ENCODE measurements at regions not wholly inside any gene's neighbourhood (a gene's known extent, or its start where the extent isn't known, plus 50 kb on each side); places are given as distances from the start of the nearest gene placed in this dataset.
"Not testable (repeated sequence)": the region's sequence is repeated elsewhere in the genome, so short reads cannot be mapped to it uniquely, and the experiment has no call there.

DNA sequence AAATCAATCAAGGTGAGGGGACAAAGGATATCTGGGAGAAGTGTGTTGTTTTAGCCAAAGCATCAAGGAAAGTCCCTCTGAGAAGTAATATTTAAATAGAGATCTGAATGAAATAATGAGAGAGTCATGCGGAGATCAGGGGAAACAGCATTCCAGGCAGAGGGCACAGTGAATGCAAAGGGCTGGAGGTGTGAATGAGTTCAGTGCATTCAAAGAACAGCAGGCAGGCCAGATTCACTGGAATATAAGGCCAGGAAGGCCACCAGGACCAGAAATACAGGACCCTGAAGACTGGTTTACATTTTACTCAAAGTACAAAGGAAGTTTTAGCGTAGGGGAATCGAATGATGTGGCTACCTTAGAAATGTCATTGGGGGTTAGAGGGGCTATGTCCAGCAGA, 436.2 kb upstream of the TMEM132C start:
- H3K9me3 Mint-ChIP-seq (ENCODE audit: unreplicated experiment), result no peaks in the 10 kb centered on the region
- H3K4me1 Mint-ChIP-seq (ENCODE audit: unreplicated experiment), result no peaks in the 10 kb centered on the region
- H3K27ac Mint-ChIP-seq (ENCODE audit: unreplicated experiment), result no peak overlapping the region
- TF ChIP-seq, protein P1, sequence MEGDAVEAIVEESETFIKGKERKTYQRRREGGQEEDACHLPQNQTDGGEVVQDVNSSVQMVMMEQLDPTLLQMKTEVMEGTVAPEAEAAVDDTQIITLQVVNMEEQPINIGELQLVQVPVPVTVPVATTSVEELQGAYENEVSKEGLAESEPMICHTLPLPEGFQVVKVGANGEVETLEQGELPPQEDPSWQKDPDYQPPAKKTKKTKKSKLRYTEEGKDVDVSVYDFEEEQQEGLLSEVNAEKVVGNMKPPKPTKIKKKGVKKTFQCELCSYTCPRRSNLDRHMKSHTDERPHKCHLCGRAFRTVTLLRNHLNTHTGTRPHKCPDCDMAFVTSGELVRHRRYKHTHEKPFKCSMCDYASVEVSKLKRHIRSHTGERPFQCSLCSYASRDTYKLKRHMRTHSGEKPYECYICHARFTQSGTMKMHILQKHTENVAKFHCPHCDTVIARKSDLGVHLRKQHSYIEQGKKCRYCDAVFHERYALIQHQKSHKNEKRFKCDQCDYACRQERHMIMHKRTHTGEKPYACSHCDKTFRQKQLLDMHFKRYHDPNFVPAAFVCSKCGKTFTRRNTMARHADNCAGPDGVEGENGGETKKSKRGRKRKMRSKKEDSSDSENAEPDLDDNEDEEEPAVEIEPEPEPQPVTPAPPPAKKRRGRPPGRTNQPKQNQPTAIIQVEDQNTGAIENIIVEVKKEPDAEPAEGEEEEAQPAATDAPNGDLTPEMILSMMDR (IDR thresholded peaks at IDR 0.05), result no peak
- no peaks in the 10 kb centered on the region for H3K36me3 Mint-ChIP-seq (ENCODE audit: unreplicated experiment)
- peaks cover 4% of the 10 kb centered on the region for H3K27me3 Mint-ChIP-seq (ENCODE audit: unreplicated experiment)
- DNase-seq (ENCODE audit: extremely low spot score, unreplicated experiment), result no peak
- no peak overlapping the region for H3K4me3 Mint-ChIP-seq (ENCODE audit: unreplicated experiment)

DNA sequence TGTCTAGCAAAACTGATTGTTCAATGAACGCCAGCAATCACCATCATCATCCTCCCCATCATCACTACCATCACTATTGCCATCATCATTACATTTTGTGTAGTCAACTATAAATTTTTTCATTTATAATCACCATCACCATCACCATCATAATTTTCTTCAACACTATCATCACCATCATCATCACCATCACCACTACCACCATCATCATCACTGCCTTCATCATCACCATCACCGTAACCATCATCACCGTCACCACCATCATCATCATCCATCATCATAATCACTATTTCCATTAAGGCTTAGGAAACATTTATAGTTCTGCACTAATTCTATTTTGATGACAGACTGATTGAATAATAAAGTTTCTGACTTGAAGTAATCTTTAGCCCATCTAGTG, 434.8 kb upstream of the TMEM132C start:
- H3K27ac Mint-ChIP-seq (ENCODE audit: unreplicated experiment), result no peak overlapping the region
- H3K4me3 Mint-ChIP-seq (ENCODE audit: unreplicated experiment), result no peak overlapping the region
- TF ChIP-seq, protein P1 (IDR thresholded peaks at IDR 0.05), result no peak

DNA sequence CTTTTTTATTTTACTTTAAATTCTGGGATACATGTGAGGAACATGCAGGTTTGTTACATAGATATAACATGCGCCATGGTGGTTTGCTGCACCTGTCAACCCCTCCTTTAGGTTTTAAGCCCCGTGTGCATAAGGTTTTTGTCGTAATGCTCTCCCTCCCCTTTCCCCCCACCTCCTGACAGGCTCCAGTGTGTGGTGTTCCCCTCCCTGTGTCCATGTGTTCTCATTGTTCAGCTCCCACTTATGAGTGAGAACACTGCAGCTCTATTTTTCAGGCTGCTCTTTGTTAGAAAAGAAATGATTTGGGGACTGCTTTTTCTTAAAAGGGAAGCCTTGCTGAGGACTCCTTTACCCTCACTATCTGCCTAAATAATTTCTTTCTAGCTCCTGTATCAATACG, 430.2 kb upstream of the TMEM132C start:
- H3K9me3 Mint-ChIP-seq (ENCODE audit: unreplicated experiment); H3K27me3 Mint-ChIP-seq (ENCODE audit: unreplicated experiment); H3K36me3 Mint-ChIP-seq (ENCODE audit: unreplicated experiment); DNase-seq (ENCODE audit: extremely low spot score, unreplicated experiment); H3K27ac Mint-ChIP-seq (ENCODE audit: unreplicated experiment); H3K4me1 Mint-ChIP-seq (ENCODE audit: unreplicated experiment); H3K4me3 Mint-ChIP-seq (ENCODE audit: unreplicated experiment): not testable (repeated sequence)

More for the DNA sequence above, 434.8 kb upstream of the TMEM132C start:
- H3K9me3 Mint-ChIP-seq (ENCODE audit: unreplicated experiment), result no peaks in the 10 kb centered on the region
- H3K27me3 Mint-ChIP-seq (ENCODE audit: unreplicated experiment), result peaks cover 10% of the 10 kb centered on the region
- H3K4me1 Mint-ChIP-seq (ENCODE audit: unreplicated experiment), result no peaks in the 10 kb centered on the region
- no peak for DNase-seq (ENCODE audit: extremely low spot score, unreplicated experiment)
- H3K36me3 Mint-ChIP-seq (ENCODE audit: unreplicated experiment), result no peaks in the 10 kb centered on the region

DNA sequence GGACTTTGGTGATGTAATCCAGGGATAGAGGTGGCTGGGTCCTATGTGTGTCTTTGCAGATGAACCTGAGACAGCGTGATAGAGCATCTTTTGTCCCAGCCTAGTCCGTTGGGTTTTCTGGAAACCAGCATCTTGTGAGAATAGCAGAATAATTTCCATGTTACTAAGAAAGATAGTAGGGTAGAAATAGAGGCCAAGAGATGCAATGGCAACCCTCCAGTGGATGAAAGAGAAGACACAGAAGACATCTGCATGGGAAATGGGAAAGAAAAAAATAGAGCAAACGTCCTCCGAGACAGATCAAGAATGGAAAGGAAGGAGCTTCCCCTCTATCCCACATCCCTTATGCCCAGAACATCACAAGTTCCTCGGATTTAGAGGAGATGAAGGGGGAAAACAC, 409.3 kb upstream of the TMEM132C start:
- no peak for DNase-seq (ENCODE audit: extremely low spot score, unreplicated experiment)

DNA sequence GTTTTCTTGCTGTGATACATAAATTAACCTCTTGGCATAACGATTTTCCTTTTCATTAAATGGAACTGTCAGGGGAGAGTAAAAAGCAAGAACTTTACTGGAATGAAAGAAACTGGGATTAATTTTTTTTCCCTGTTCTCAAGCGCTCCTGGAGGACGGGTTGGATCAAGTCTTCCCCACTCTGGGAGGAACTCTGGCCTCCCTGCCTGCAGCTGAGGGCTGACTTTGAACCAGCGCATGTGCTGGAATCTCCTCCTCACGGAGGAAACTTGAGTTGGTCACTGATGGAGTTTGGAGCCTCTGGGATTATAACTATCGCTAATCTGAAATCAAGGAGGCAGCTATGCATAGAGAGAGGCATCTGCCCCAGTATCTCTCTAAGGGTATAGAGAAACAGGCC, 406.4 kb upstream of the TMEM132C start:
- TF ChIP-seq, protein P1 (IDR thresholded peaks at IDR 0.05), result no peak
- Mint-ChIP-seq H3K36me3 (ENCODE audit: unreplicated experiment) (no peaks in the 10 kb centered on the region), H3K4me1 (ENCODE audit: unreplicated experiment) (no peaks in the 10 kb centered on the region), H3K27me3 (ENCODE audit: unreplicated experiment) (peaks cover 7% of the 10 kb centered on the region), H3K9me3 (ENCODE audit: unreplicated experiment) (peaks cover 15% of the 10 kb centered on the region), H3K4me3 (ENCODE audit: unreplicated experiment) (no peak overlapping the region), H3K27ac (ENCODE audit: unreplicated experiment) (no peak overlapping the region)
- DNase-seq (ENCODE audit: extremely low spot score, unreplicated experiment), result no peak

More for the DNA sequence above, 409.3 kb upstream of the TMEM132C start:
- H3K27ac Mint-ChIP-seq (ENCODE audit: unreplicated experiment), result no peak overlapping the region
- H3K9me3 Mint-ChIP-seq (ENCODE audit: unreplicated experiment), result no peaks in the 10 kb centered on the region
- TF ChIP-seq, protein P1 (IDR thresholded peaks at IDR 0.05), result no peak
- H3K4me1 Mint-ChIP-seq (ENCODE audit: unreplicated experiment), result no peaks in the 10 kb centered on the region
- H3K36me3 Mint-ChIP-seq (ENCODE audit: unreplicated experiment), result no peaks in the 10 kb centered on the region
- no peak overlapping the region for H3K4me3 Mint-ChIP-seq (ENCODE audit: unreplicated experiment)
- H3K27me3 Mint-ChIP-seq (ENCODE audit: unreplicated experiment), result peaks cover 11% of the 10 kb centered on the region

DNA sequence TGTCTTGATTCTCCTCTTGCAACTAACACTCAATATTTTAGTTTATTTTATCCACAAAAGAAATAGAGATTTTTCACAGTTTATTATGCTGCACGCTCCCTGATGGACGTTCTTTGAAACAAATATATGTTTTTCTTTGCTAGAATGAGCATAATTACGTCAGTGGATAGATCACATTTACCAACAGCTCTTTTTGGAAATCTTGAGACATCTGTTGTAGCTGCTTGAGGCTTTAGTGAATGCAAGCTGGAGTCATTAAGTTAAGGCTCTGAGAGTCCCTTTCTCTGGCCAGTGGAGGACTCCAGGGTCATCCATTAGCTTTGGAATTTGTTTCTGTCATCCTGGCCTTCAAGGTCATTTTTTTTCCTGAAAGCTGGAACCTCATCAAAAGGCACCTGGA, 405.6 kb upstream of the TMEM132C start:
- H3K36me3 Mint-ChIP-seq (ENCODE audit: unreplicated experiment), result no peaks in the 10 kb centered on the region
- TF ChIP-seq, protein P1 (IDR thresholded peaks at IDR 0.05), result no peak
- peaks cover 5% of the 10 kb centered on the region for H3K27me3 Mint-ChIP-seq (ENCODE audit: unreplicated experiment)
- H3K9me3 Mint-ChIP-seq (ENCODE audit: unreplicated experiment), result peaks cover 15% of the 10 kb centered on the region
- no peak for DNase-seq (ENCODE audit: extremely low spot score, unreplicated experiment)
- no peaks in the 10 kb centered on the region for H3K4me1 Mint-ChIP-seq (ENCODE audit: unreplicated experiment)
- H3K4me3 Mint-ChIP-seq (ENCODE audit: unreplicated experiment), result no peak overlapping the region
- no peak overlapping the region for H3K27ac Mint-ChIP-seq (ENCODE audit: unreplicated experiment)

Data from osteocyte (in vitro differentiated cells).